Gastrocnemius medialis (tissue), 4 donors: ENCODE measurements at regions not wholly inside any gene's neighbourhood (a gene's known extent, or its start where the extent isn't known, plus 50 kb on each side); places are given as distances from the start of the nearest gene placed in this dataset.

Experiments
- ATAC-seq, 2 donors: fragments of 150-250 bp; one replicate each; pipeline ENCODE4 v1.9.1; 2016
- DNase-seq, 2 donors: peaks; one replicate each; pipeline ENCODE4 v3.0.0-alpha.2; 2019
- H3K27ac ChIP-seq, 4 donors: fragments of 200-600 bp; sonication (generic); 1 replicate in 1 of 4; 2 replicates in 3 of 4; pipeline ENCODE4 v1.5.1; 2016 to 2018; ENCODE audit warnings: mild to moderate bottlenecking in 2 of 4, moderate library complexity in 1 of 4
- H3K27me3 ChIP-seq, 3 donors: fragments of 200-600 bp; sonication (generic) in 2 of 3; 1 replicate in 1 of 3; 2 replicates in 2 of 3; pipeline versions ENCODE4 v1.5.1 to v1.6.0; 2016 to 2019; ENCODE audit warnings: mild to moderate bottlenecking in 1 of 3, moderate library complexity in 1 of 3
- H3K36me3 ChIP-seq, 2 donors: fragments of 200-600 bp; sonication (generic) in 1 of 2; one replicate each; pipeline ENCODE4 v1.5.1; 2017 to 2018
- H3K4me1 ChIP-seq, 2 donors: fragments of 200-600 bp; sonication (generic) in 1 of 2; one replicate each; pipeline ENCODE4 v1.5.1; 2016 to 2017; ENCODE audit warnings: mild to moderate bottlenecking in 2 of 2
- H3K4me3 ChIP-seq, 4 donors: fragments of 200-600 bp; sonication (generic) in 3 of 4; 1 replicate in 1 of 4; 2 replicates in 3 of 4; pipeline ENCODE4 v1.5.1; 2016 to 2019; ENCODE audit warnings: mild to moderate bottlenecking in 2 of 4
- H3K9me3 ChIP-seq, 3 donors: fragments of 200-600 bp; sonication (generic) in 2 of 3; 1 replicate in 1 of 3; 2 replicates in 2 of 3; pipeline ENCODE4 v1.5.1; 2016 to 2019
- POLR2A ChIP-seq, 2 donors: fragments of 450-650 bp; IDR thresholded peaks; one replicate each; pipeline ENCODE4 v1.6.1; 2017; ENCODE audit warnings: antibody characterized with exemption in 2 of 2, mild to moderate bottlenecking in 2 of 2, moderate library complexity in 2 of 2
- in situ Hi-C, 4 donors: fragments of 200-750 bp; cut with MboI; loops; one replicate each; pipeline versions ENCODE4 v1.15.0 to v1.8.0; 2017; ENCODE audit warnings: low sequenced_read_pairs in 4 of 4
- intact Hi-C: fragments of 100-400 bp; cut with DNase I; formaldehyde crosslinking; loops from one replicate; pipeline ENCODE4 v1.15.1; 2023; ENCODE audit warnings: low total_unique reads
- TF ChIP-seq, protein P1 (sequence below), 5 experiments: fragments of 450-650 bp in 3 of 5; fragments of 200-600 bp in 2 of 5; sonication (generic) in 2 of 5; IDR thresholded peaks in 4 of 5; conservative IDR thresholded peaks in 1 of 5; 1 replicate in 4 of 5; 2 replicates in 1 of 5; pipeline ENCODE4 v1.5.1; 2016 to 2019; ENCODE audit warnings: antibody characterized with exemption in 5 of 5, mild to moderate bottlenecking in 3 of 5, moderate library complexity in 3 of 5

DNA sequence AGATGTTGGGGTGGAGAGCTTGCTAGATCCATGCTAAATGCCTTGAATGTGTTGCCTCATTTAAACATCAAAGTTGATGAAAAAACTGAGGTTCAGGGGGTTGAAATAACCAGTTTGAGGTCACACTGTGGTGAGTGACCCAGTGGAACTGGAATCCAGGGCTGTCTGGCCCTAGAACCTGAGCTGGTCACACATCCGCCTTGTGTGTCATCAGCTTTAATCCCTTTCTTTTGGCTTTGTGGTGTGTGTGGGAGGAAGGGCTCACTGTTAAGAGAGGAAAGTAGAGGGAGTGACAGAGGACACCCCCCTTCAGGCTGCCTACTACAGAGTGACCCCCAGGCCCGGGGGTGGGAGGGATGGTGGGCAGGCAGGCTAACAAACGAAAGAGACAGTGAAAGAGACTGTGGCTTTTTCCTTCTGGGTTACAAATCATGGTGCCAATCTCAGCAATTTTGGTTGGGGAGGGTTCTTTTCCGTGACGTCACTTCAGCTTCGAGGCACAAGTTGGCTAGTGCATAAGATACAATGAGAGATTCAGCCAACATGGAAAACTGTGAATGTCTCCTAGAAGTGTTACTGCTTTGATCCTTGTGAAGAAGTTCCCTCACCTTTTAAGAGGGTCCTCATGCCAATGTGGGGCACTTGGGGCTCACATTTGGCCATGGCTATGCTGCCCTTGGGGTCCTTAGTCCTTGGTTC is 164.9 kb downstream of the DLEU7 start:
- DNase-seq (no peak), ATAC-seq (no peak)
- peaks cover 0 to 10% of the 10 kb centered on the region in 2 donors for H3K4me1 ChIP-seq
- no peaks in the 10 kb centered on the region for H3K27me3 ChIP-seq
- H3K36me3 ChIP-seq, result no peaks in the 10 kb centered on the region
- intact Hi-C loops, result no loop called here
- no peak overlapping the region for H3K4me3 ChIP-seq
- in situ Hi-C loops, result no loop called here
- TF ChIP-seq, protein P1, sequence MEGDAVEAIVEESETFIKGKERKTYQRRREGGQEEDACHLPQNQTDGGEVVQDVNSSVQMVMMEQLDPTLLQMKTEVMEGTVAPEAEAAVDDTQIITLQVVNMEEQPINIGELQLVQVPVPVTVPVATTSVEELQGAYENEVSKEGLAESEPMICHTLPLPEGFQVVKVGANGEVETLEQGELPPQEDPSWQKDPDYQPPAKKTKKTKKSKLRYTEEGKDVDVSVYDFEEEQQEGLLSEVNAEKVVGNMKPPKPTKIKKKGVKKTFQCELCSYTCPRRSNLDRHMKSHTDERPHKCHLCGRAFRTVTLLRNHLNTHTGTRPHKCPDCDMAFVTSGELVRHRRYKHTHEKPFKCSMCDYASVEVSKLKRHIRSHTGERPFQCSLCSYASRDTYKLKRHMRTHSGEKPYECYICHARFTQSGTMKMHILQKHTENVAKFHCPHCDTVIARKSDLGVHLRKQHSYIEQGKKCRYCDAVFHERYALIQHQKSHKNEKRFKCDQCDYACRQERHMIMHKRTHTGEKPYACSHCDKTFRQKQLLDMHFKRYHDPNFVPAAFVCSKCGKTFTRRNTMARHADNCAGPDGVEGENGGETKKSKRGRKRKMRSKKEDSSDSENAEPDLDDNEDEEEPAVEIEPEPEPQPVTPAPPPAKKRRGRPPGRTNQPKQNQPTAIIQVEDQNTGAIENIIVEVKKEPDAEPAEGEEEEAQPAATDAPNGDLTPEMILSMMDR (IDR thresholded peaks at IDR 0.05 in 4 of 5, conservative IDR thresholded peaks at IDR 0.05 in 1 of 5), result no peak
- TF ChIP-seq POLR2A (IDR thresholded peaks at IDR 0.05), result no peak
- no peak overlapping the region for H3K27ac ChIP-seq
- H3K9me3 ChIP-seq, result no peaks in the 10 kb centered on the region

DNA sequence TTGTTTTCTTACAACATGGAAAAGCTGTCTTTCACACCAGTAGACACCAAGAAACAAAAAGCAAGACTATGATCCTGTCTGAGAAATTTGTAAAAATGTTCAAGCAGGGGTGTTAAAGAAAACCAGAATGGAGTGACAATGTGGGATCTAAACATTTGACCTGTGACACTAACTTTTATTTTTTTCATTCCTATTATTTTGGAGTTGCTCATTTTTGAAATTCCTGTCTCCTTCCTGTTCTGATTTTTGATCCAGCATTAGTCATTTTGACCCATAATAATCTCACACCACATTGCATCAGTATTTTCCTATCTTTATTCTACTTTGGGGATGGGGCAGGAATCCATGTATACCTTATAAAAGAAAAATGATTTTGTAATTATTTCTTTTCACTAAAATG is 164.2 kb downstream of the DLEU7 start:
- Histone ChIP-seq H3K27ac (no peak overlapping the region), H3K9me3 (no peaks in the 10 kb centered on the region), H3K4me3 (no peak overlapping the region), H3K27me3 (no peaks in the 10 kb centered on the region), H3K4me1 (peaks cover 0 to 13% of the 10 kb centered on the region in 2 donors), H3K36me3 (no peaks in the 10 kb centered on the region)
- intact Hi-C loops, result no loop called here
- in situ Hi-C loops, result no loop called here
- ATAC-seq (no peak), DNase-seq (no peak)
- TF ChIP-seq, protein P1 (IDR thresholded peaks at IDR 0.05 in 4 of 5, conservative IDR thresholded peaks at IDR 0.05 in 1 of 5), result no peak
- no peak for TF ChIP-seq POLR2A (IDR thresholded peaks at IDR 0.05)

DNA sequence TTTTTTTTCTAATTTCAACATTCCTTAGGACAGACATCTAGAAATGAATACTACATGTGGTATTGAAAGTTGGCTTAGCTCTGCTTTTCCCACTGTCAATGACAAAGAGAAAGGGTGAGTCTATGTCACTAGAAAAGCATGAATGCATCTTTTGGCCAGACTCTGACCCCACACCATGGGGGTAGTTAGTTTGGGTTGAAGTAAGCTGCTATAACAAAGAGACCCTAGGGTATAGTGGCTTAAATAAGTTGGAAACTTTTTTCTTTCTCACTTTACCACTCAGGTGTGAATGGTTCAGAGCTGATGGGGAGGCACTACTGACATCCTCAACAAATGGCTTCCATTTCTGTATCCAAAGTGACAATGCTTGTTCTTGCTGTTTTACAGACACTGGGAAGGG is 161.5 kb downstream of the DLEU7 start:
- no peaks in the 10 kb centered on the region for H3K36me3 ChIP-seq
- H3K9me3 ChIP-seq, result no peaks in the 10 kb centered on the region
- no peak for TF ChIP-seq POLR2A (IDR thresholded peaks at IDR 0.05)
- TF ChIP-seq, protein P1 (IDR thresholded peaks at IDR 0.05 in 4 of 5, conservative IDR thresholded peaks at IDR 0.05 in 1 of 5), result no peak
- no peak for DNase-seq
- ATAC-seq, result no peak
- no peak overlapping the region for H3K4me3 ChIP-seq
- no peaks in the 10 kb centered on the region for H3K27me3 ChIP-seq
- H3K4me1 ChIP-seq, result peaks cover 0 to 28% of the 10 kb centered on the region in 2 donors
- no peak overlapping the region for H3K27ac ChIP-seq
- in situ Hi-C loops (no loop called here), intact Hi-C loops (loop anchor here (5.0 kb wide), 1 partner anchor 50 kb away; no protein-coding TSS in a partner anchor)

DNA sequence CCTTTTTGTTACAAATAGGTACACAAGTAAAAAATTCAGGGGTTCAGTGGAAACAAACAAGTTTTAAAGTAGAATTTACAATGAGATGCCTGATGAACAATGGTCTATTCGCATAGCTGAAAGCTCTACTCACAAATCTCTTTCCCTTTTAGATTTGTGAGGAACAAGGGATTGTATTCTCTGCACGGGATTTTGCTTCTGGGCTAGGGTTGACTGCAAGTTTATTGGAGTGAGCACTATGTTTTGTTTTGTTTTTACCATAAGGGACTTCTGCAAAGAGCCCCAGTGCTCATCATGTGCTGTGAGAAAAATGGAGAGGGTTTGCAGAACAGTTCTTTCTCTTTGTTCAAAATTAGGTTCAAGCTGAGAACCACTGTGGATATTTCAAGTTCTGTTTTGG is 160.5 kb downstream of the DLEU7 start:
- no peaks in the 10 kb centered on the region for H3K36me3 ChIP-seq
- no peak for TF ChIP-seq POLR2A (IDR thresholded peaks at IDR 0.05)
- TF ChIP-seq, protein P1 (IDR thresholded peaks at IDR 0.05 in 4 of 5, conservative IDR thresholded peaks at IDR 0.05 in 1 of 5), result no peak
- H3K9me3 ChIP-seq, result no peaks in the 10 kb centered on the region
- DNase-seq (no peak), ATAC-seq (no peak)
- no peak overlapping the region for H3K4me3 ChIP-seq
- H3K27me3 ChIP-seq, result no peaks in the 10 kb centered on the region
- H3K4me1 ChIP-seq, result peaks cover 0 to 25% of the 10 kb centered on the region in 2 donors
- in situ Hi-C loops, result no loop called here
- no peak overlapping the region for H3K27ac ChIP-seq
- intact Hi-C loops, result loop anchor here (5.0 kb wide), 1 partner anchor 49 kb away; no protein-coding TSS in a partner anchor
